Neural cell (in vitro differentiated cells): ENCODE measurements at regions not wholly inside any gene's neighbourhood (a gene's known extent, or its start where the extent isn't known, plus 50 kb on each side); places are given as distances from the start of the nearest gene placed in this dataset.

ENCODE experiments used
- H2AFZ ChIP-seq: fragments of 200-600, 300-800 bp; sonication (generic), shearing (Covaris generic); 2 replicates; pipeline ENCODE4 v1.6.0; 2014; ENCODE audit warnings: low read depth, mild to moderate bottlenecking, antibody characterized with exemption, low read length, moderate library complexity
- H3F3A ChIP-seq: fragments of 200-600 bp; shearing (Covaris generic); 2 replicates; pipeline ENCODE4 v1.6.1; 2016; ENCODE audit warnings: mild to moderate bottlenecking, moderate library complexity, mixed read lengths, antibody characterized with exemption, low read length; ENCODE audit not compliant: insufficient read depth, poor library complexity, severe bottlenecking
- H3K27ac ChIP-seq: fragments of 200-600, 300-800 bp; sonication (generic), shearing (Covaris generic); 2 replicates; pipeline ENCODE4 v1.5.1; 2014; ENCODE audit warnings: mild to moderate bottlenecking, low read length, moderate library complexity
- H3K27me3 ChIP-seq: fragments of 300-800, 200-600 bp; sonication (generic), shearing (Covaris generic); 2 replicates; pipeline ENCODE4 v1.6.0; 2014; ENCODE audit warnings: mild to moderate bottlenecking, low read depth, low read length, moderate library complexity; ENCODE audit not compliant: insufficient read depth
- H3K36me3 ChIP-seq: fragments of 300-800, 200-600 bp; sonication (generic), shearing (Covaris generic); 2 replicates; pipeline ENCODE4 v1.5.1; 2014; ENCODE audit warnings: mild to moderate bottlenecking, antibody characterized with exemption, low read length, moderate library complexity; ENCODE audit not compliant: insufficient read depth
- H3K4me2 ChIP-seq: fragments of 300-800, 200-600 bp; sonication (generic), shearing (Covaris generic); 2 replicates; pipeline ENCODE4 v1.6.0; 2014; ENCODE audit warnings: mild to moderate bottlenecking, low read length
- H3K4me3 ChIP-seq: fragments of 300-800, 200-600 bp; sonication (generic), shearing (Covaris generic); 2 replicates; pipeline ENCODE4 v1.5.1; 2014; ENCODE audit warnings: mild to moderate bottlenecking, low read length, moderate library complexity
- H3K79me2 ChIP-seq: fragments of 200-600 bp; shearing (Covaris generic); replicated peaks from 2 replicates; pipeline ENCODE4 v1.6.0; 2014; ENCODE audit warnings: mild to moderate bottlenecking, low read length, moderate library complexity; ENCODE audit not compliant: insufficient read depth
- H3K9ac ChIP-seq: fragments of 300-800, 200-600 bp; sonication (generic), shearing (Covaris generic); 2 replicates; pipeline ENCODE4 v1.6.1; 2016; ENCODE audit warnings: mild to moderate bottlenecking, low read length, mixed read lengths
- H3K9me2 ChIP-seq: fragments of 200-600 bp; shearing (Covaris generic); 2 replicates; pipeline ENCODE4 v1.6.1; 2016; ENCODE audit warnings: mild to moderate bottlenecking, low read length, mixed read lengths; ENCODE audit not compliant: insufficient read depth
- H3K9me3 ChIP-seq: fragments of 200-600, 300-800 bp; sonication (generic), shearing (Covaris generic); 2 replicates; pipeline ENCODE4 v1.6.1; 2016; ENCODE audit warnings: mild to moderate bottlenecking, mixed run types, low read length, moderate library complexity, mixed read lengths
- H4K20me1 ChIP-seq: fragments of 200-600 bp; shearing (Covaris generic); 2 replicates; pipeline ENCODE4 v1.6.1; 2016; ENCODE audit warnings: mild to moderate bottlenecking, mixed run types; ENCODE audit not compliant: insufficient read depth
- CTCF ChIP-seq: fragments of 450-650 bp; IDR thresholded peaks from 2 replicates; pipeline ENCODE4 v1.5.1; 2014; ENCODE audit warnings: antibody characterized with exemption, mild to moderate bottlenecking, moderate library complexity; ENCODE audit not compliant: poor library complexity, severe bottlenecking
- EP300 ChIP-seq: fragments of 450-650 bp; conservative IDR thresholded peaks from 2 replicates; pipeline ENCODE4 v1.6.1; 2014; ENCODE audit warnings: antibody characterized with exemption, mild to moderate bottlenecking, moderate library complexity; ENCODE audit not compliant: poor library complexity, severe bottlenecking
- EZH2 ChIP-seq: fragments of 200-600, 300-800 bp; shearing (Covaris generic), sonication (generic); IDR thresholded peaks from 2 replicates; pipeline ENCODE4 v1.6.1; 2014; ENCODE audit warnings: antibody characterized with exemption, low read length, borderline replicate concordance, mild to moderate bottlenecking; ENCODE audit not compliant: insufficient read depth, poor library complexity, severe bottlenecking
- MXI1 ChIP-seq: fragments of 450-650 bp; conservative IDR thresholded peaks from 2 replicates; pipeline ENCODE4 v1.6.1; 2014; ENCODE audit warnings: antibody characterized with exemption, mild to moderate bottlenecking; ENCODE audit not compliant: poor library complexity, severe bottlenecking
- POLR2AphosphoS5 ChIP-seq: IDR thresholded peaks from 2 replicates; pipeline ENCODE4 v1.6.1; 2012
- RAD21 ChIP-seq: fragments of 450-650 bp; conservative IDR thresholded peaks from 2 replicates; pipeline ENCODE4 v1.6.1; 2014; ENCODE audit warnings: antibody characterized with exemption, mild to moderate bottlenecking, moderate library complexity
- REST ChIP-seq: IDR thresholded peaks from 2 replicates; pipeline ENCODE4 v1.6.1; 2012; ENCODE audit warnings: borderline replicate concordance
- SMC3 ChIP-seq: fragments of 450-650 bp; conservative IDR thresholded peaks from 2 replicates; pipeline ENCODE4 v1.6.1; 2014; ENCODE audit warnings: antibody characterized with exemption, mild to moderate bottlenecking, moderate library complexity; ENCODE audit not compliant: poor library complexity
- TAF1 ChIP-seq: IDR thresholded peaks from 2 replicates; pipeline ENCODE4 v1.6.1; 2012; ENCODE audit warnings: low read depth

GRCh38 chr2:403682-404081 lies 115.8 kb upstream of the ALKAL2 start:
- no peak overlapping the region for H3K9ac ChIP-seq
- no peaks in the 10 kb centered on the region for H3K36me3 ChIP-seq
- H3K4me3 ChIP-seq = no peak overlapping the region
- no peaks in the 10 kb centered on the region for H3F3A ChIP-seq
- H4K20me1 ChIP-seq = no peaks in the 10 kb centered on the region
- H3K4me2 ChIP-seq = no peak overlapping the region
- H3K9me3 ChIP-seq = no peaks in the 10 kb centered on the region
- no peak overlapping the region for H3K27ac ChIP-seq
- TF ChIP-seq SMC3 (no peak), MXI1 (no peak), RAD21 (no peak), EP300 (no peak), TAF1 (no peak), REST (no peak), POLR2AphosphoS5 (no peak), EZH2 (no peak), CTCF (no peak)
- H3K9me2 ChIP-seq = no peaks in the 10 kb centered on the region
- H3K79me2 ChIP-seq = no peaks in the 10 kb centered on the region
- no peak overlapping the region for H2AFZ ChIP-seq
- H3K27me3 ChIP-seq = no peaks in the 10 kb centered on the region

- no peaks in the 10 kb centered on the region for H3K9me3 ChIP-seq
- no peak overlapping the region for H3K27ac ChIP-seq
- no peak for TF ChIP-seq SMC3
- H4K20me1 ChIP-seq = no peaks in the 10 kb centered on the region
- no peak overlapping the region for H3K9ac ChIP-seq
- no peaks in the 10 kb centered on the region for H3F3A ChIP-seq
- H3K79me2 ChIP-seq = no peaks in the 10 kb centered on the region
- no peaks in the 10 kb centered on the region for H3K27me3 ChIP-seq
- H3K9me2 ChIP-seq = no peaks in the 10 kb centered on the region
- no peaks in the 10 kb centered on the region for H3K36me3 ChIP-seq
- no peak overlapping the region for H3K4me2 ChIP-seq
- H3K4me3 ChIP-seq = no peak overlapping the region
- no peak overlapping the region for H2AFZ ChIP-seq
Observed at GRCh38 chr2:402721-403120, 114.8 kb upstream of the ALKAL2 start.

- Histone ChIP-seq H3K4me3 (no peak overlapping the region), H2AFZ (no peak overlapping the region), H3F3A (no peaks in the 10 kb centered on the region), H3K9me3 (no peaks in the 10 kb centered on the region), H3K9ac (no peak overlapping the region), H3K9me2 (no peaks in the 10 kb centered on the region), H3K36me3 (no peaks in the 10 kb centered on the region), H3K27ac (no peak overlapping the region), H3K27me3 (no peaks in the 10 kb centered on the region), H3K4me2 (no peak overlapping the region), H4K20me1 (no peaks in the 10 kb centered on the region), H3K79me2 (no peaks in the 10 kb centered on the region)
- no peak for TF ChIP-seq REST
- no peak for TF ChIP-seq CTCF
- TF ChIP-seq TAF1 = no peak
- no peak for TF ChIP-seq SMC3
- TF ChIP-seq RAD21 = no peak
- no peak for TF ChIP-seq EP300
Observed at GRCh38 chr2:402206-402605, 114.3 kb upstream of the ALKAL2 start.
